Glutamatergic neuron (in vitro differentiated cells): ENCODE measurements at regions not wholly inside any gene's neighbourhood (a gene's known extent, or its start where the extent isn't known, plus 50 kb on each side); places are given as distances from the start of the nearest gene placed in this dataset.

Experiments
- DNase-seq: peaks from one replicate; pipeline ENCODE4 v3.0.0; 2022
- H3K27ac Mint-ChIP-seq: one replicate; pipeline ENCODE4 v1.8.0; 2020; ENCODE audit warnings: mild to moderate bottlenecking, mixed read lengths, inconsistent platforms; ENCODE audit not compliant: unreplicated experiment
- H3K27me3 Mint-ChIP-seq: one replicate; pipeline ENCODE4 v1.8.0; 2020; ENCODE audit warnings: mild to moderate bottlenecking, moderate library complexity, mixed read lengths, inconsistent platforms; ENCODE audit not compliant: unreplicated experiment
- H3K36me3 Mint-ChIP-seq: one replicate; pipeline ENCODE4 v1.8.0; 2020; ENCODE audit warnings: mild to moderate bottlenecking, mixed read lengths, inconsistent platforms; ENCODE audit not compliant: unreplicated experiment
- H3K4me1 Mint-ChIP-seq: one replicate; pipeline ENCODE4 v1.8.0; 2020; ENCODE audit warnings: mild to moderate bottlenecking, low read depth, mixed read lengths, inconsistent platforms; ENCODE audit not compliant: unreplicated experiment
- H3K4me3 Mint-ChIP-seq: one replicate; pipeline ENCODE4 v1.8.0; 2020; ENCODE audit warnings: mild to moderate bottlenecking, mixed read lengths, inconsistent platforms; ENCODE audit not compliant: unreplicated experiment
- H3K9me3 Mint-ChIP-seq: one replicate; pipeline ENCODE4 v1.8.0; 2020; ENCODE audit warnings: mild to moderate bottlenecking, moderate library complexity, mixed read lengths, inconsistent platforms; ENCODE audit not compliant: unreplicated experiment
- CTCF ChIP-seq: fragments of 200-600 bp; sonication (generic); IDR thresholded peaks from one replicate; pipeline ENCODE4 v1.5.0; 2021; ENCODE audit not compliant: partially characterized antibody, unreplicated experiment

- H3K27ac Mint-ChIP-seq, result peak overlapping the region; percentile 75
- peaks cover 13% of the 10 kb centered on the region for H3K9me3 Mint-ChIP-seq
- H3K4me1 Mint-ChIP-seq, result peaks cover 34% of the 10 kb centered on the region
- H3K27me3 Mint-ChIP-seq, result peaks cover 22% of the 10 kb centered on the region
- DNase-seq, result peak; percentile 72
- TF ChIP-seq CTCF, result no peak
- peak overlapping the region; percentile 52 for H3K4me3 Mint-ChIP-seq
- H3K36me3 Mint-ChIP-seq, result peaks cover 6% of the 10 kb centered on the region
These were observed 70.4 kb upstream of the SFSWAP start for GRCh38 chr12:131640525-131640924.

- Mint-ChIP-seq H3K4me1 (peaks cover 27% of the 10 kb centered on the region), H3K27ac (peak overlapping the region; percentile 75), H3K27me3 (peaks cover 16% of the 10 kb centered on the region), H3K9me3 (peaks cover 13% of the 10 kb centered on the region), H3K4me3 (no peak overlapping the region), H3K36me3 (peaks cover 6% of the 10 kb centered on the region)
- TF ChIP-seq CTCF, result no peak
- DNase-seq, result no peak
These were observed 69.6 kb upstream of the SFSWAP start for GRCh38 chr12:131641315-131641714.

GRCh38 chr12:131642101-131642540, 68.8 kb upstream of the SFSWAP start:
- H3K9me3 Mint-ChIP-seq, result peaks cover 13% of the 10 kb centered on the region
- H3K27me3 Mint-ChIP-seq, result peaks cover 16% of the 10 kb centered on the region
- DNase-seq, result no peak
- peaks cover 6% of the 10 kb centered on the region for H3K36me3 Mint-ChIP-seq
- TF ChIP-seq CTCF, result no peak
- no peak overlapping the region for H3K27ac Mint-ChIP-seq
- peaks cover 24% of the 10 kb centered on the region for H3K4me1 Mint-ChIP-seq
- H3K4me3 Mint-ChIP-seq, result no peak overlapping the region

- TF ChIP-seq CTCF, result no peak
- DNase-seq, result no peak
- H3K36me3 Mint-ChIP-seq, result peaks cover 6% of the 10 kb centered on the region
- peaks cover 16% of the 10 kb centered on the region for H3K27me3 Mint-ChIP-seq
- H3K4me1 Mint-ChIP-seq, result peaks cover 24% of the 10 kb centered on the region
- H3K9me3 Mint-ChIP-seq, result peaks cover 13% of the 10 kb centered on the region
- H3K4me3 Mint-ChIP-seq, result no peak overlapping the region
- peak overlapping the region; percentile 3 for H3K27ac Mint-ChIP-seq
These were observed 68.1 kb upstream of the SFSWAP start for GRCh38 chr12:131642771-131643170.

GRCh38 chr12:131643631-131644452, 67.0 kb upstream of the SFSWAP start:
- no peak for TF ChIP-seq CTCF
- H3K4me3 Mint-ChIP-seq, result no peak overlapping the region
- H3K27me3 Mint-ChIP-seq, result peaks cover 14% of the 10 kb centered on the region
- H3K27ac Mint-ChIP-seq, result no peak overlapping the region
- no peak for DNase-seq
- H3K4me1 Mint-ChIP-seq, result peaks cover 24% of the 10 kb centered on the region
- H3K9me3 Mint-ChIP-seq, result peaks cover 13% of the 10 kb centered on the region
- peaks cover 6% of the 10 kb centered on the region for H3K36me3 Mint-ChIP-seq
